Hepatocyte (in vitro differentiated cells): ENCODE measurements at regions not wholly inside any gene's neighbourhood (a gene's known extent, or its start where the extent isn't known, plus 50 kb on each side); places are given as distances from the start of the nearest gene placed in this dataset.

ENCODE experiments used
- DNase-seq: peaks from one replicate; pipeline ENCODE4 v3.0.0-alpha.2; 2016; ENCODE audit warnings: low spot score
- H2AFZ ChIP-seq: fragments of 200-600 bp; sonication (generic); 2 replicates; pipeline ENCODE4 v1.6.0; 2016; ENCODE audit warnings: antibody characterized with exemption, mild to moderate bottlenecking
- H3K27ac ChIP-seq: fragments of 200-600 bp; sonication (generic); 2 replicates; pipeline ENCODE4 v1.5.1; 2016; ENCODE audit warnings: mild to moderate bottlenecking
- H3K27me3 ChIP-seq: fragments of 200-600 bp; sonication (generic); 2 replicates; pipeline ENCODE4 v1.6.1; 2016
- H3K36me3 ChIP-seq: fragments of 200-600 bp; sonication (generic); replicated peaks from 2 replicates; pipeline ENCODE4 v1.5.1; 2016; ENCODE audit warnings: low read depth; ENCODE audit not compliant: insufficient read depth
- H3K4me1 ChIP-seq: fragments of 200-600 bp; sonication (generic); 2 replicates; pipeline ENCODE4 v1.5.1; 2016; ENCODE audit warnings: mild to moderate bottlenecking, moderate library complexity; ENCODE audit not compliant: insufficient read depth
- H3K4me2 ChIP-seq: fragments of 200-600 bp; sonication (generic); 2 replicates; pipeline ENCODE4 v1.6.0; 2016
- H3K4me3 ChIP-seq: fragments of 200-600 bp; sonication (generic); 2 replicates; pipeline ENCODE4 v1.5.1; 2016; ENCODE audit warnings: mild to moderate bottlenecking
- H3K79me2 ChIP-seq: fragments of 200-600 bp; sonication (generic); 2 replicates; pipeline ENCODE4 v1.6.0; 2017; ENCODE audit warnings: mild to moderate bottlenecking
- H3K9me2 ChIP-seq: fragments of 200-600 bp; sonication (generic); replicated peaks from 2 replicates; pipeline ENCODE4 v1.6.0; 2017; ENCODE audit warnings: mild to moderate bottlenecking; ENCODE audit not compliant: insufficient read depth
- H3K9me3 ChIP-seq: fragments of 200-600 bp; sonication (generic); 2 replicates; pipeline ENCODE4 v1.5.1; 2016; ENCODE audit warnings: low read depth, mild to moderate bottlenecking
- H4K20me1 ChIP-seq: fragments of 200-600 bp; sonication (generic); 2 replicates; pipeline ENCODE4 v1.6.0; 2016; ENCODE audit warnings: mild to moderate bottlenecking; ENCODE audit not compliant: insufficient read depth, poor library complexity, severe bottlenecking
- EZH2 ChIP-seq: fragments of 200-600 bp; sonication (generic); IDR thresholded peaks from 2 replicates; pipeline ENCODE4 v1.6.1; 2016; ENCODE audit warnings: antibody characterized with exemption, mild to moderate bottlenecking, borderline replicate concordance
- EZH2phosphoT487 ChIP-seq: fragments of 200-600 bp; sonication (generic); IDR thresholded peaks from one replicate; pipeline ENCODE4 v1.6.1; 2018; ENCODE audit warnings: antibody characterized with exemption, mild to moderate bottlenecking, low read depth, moderate library complexity; ENCODE audit not compliant: unreplicated experiment, severe bottlenecking
- WGBS: methylation state at CpG from one replicate; pipeline ENCODE4 v1.1.6; 2016; ENCODE audit warnings: low lambda C conversion rate; ENCODE audit errors: missing lambda C conversion rate; 5-methylcytosine and 5-hydroxymethylcytosine counted together
- TF ChIP-seq, protein P1 (sequence below): fragments of 200-600 bp; sonication (generic); IDR thresholded peaks from 2 replicates; pipeline ENCODE4 v1.5.1; 2016; ENCODE audit warnings: antibody characterized with exemption, mild to moderate bottlenecking; ENCODE audit not compliant: poor library complexity

DNA sequence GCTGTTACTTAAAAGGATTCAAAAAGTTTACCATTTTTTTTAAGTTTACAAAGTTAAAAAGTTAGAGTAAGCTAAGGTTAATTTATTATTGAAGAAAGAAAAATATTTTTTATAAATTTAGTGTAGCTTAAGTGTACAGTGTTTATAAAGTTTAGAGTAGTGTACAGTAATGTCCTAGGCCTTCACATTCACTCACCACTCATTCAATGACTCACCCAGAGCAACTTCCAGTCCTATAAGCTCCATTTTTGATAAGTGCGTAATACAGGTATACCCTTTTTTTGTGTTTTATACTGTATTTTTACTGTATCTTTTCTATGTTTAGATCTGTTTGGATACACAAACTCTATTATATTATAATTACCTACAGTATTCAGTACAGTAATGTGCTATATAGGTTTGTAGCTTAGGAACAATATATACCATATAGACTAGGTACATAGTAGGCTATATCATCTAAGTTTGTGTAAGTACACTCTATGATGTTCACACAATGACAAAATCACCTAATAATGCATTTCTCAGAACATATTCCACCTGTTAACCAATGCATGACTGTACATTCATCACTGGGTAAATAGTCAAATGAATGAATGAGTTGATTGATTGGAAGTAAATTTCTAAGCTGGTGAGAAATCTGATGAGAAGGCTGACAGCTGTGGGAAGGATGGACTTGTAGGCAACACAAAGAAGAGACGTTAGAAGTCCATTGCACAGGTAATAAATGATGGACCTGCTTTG, 95.2 kb upstream of the CDIN1 start:
- 52% methylated on average over 2 of the region's 2 CpGs for WGBS
- DNase-seq, result no peak

DNA sequence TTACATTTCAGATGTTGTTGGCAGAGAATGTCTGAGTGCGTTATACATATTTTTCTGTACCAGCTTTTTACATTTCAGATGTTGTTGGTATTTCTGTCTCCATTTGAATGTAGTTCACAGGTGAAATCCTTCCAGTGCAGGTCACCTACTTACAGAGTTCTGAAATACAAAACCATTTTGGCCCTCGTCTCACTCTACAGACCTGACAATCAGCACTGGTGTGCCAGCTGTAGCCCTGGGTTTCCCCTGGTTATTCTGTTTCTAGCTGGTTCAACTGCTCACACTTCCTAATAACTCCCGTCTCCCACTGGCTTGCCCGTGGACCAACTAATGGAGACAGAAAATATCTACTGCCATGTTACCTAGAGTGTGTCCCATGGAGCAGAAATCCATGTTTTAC, 87.5 kb upstream of the CDIN1 start:
- no peaks in the 10 kb centered on the region for H3K36me3 ChIP-seq
- TF ChIP-seq EZH2, result no peak
- TF ChIP-seq EZH2phosphoT487, result no peak
- TF ChIP-seq, protein P1, sequence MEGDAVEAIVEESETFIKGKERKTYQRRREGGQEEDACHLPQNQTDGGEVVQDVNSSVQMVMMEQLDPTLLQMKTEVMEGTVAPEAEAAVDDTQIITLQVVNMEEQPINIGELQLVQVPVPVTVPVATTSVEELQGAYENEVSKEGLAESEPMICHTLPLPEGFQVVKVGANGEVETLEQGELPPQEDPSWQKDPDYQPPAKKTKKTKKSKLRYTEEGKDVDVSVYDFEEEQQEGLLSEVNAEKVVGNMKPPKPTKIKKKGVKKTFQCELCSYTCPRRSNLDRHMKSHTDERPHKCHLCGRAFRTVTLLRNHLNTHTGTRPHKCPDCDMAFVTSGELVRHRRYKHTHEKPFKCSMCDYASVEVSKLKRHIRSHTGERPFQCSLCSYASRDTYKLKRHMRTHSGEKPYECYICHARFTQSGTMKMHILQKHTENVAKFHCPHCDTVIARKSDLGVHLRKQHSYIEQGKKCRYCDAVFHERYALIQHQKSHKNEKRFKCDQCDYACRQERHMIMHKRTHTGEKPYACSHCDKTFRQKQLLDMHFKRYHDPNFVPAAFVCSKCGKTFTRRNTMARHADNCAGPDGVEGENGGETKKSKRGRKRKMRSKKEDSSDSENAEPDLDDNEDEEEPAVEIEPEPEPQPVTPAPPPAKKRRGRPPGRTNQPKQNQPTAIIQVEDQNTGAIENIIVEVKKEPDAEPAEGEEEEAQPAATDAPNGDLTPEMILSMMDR, result no peak
- no peaks in the 10 kb centered on the region for H3K79me2 ChIP-seq
- DNase-seq, result no peak
- H2AFZ ChIP-seq, result no peak overlapping the region
- no peaks in the 10 kb centered on the region for H3K27me3 ChIP-seq
- H3K9me3 ChIP-seq, result no peaks in the 10 kb centered on the region
- no peak overlapping the region for H3K4me3 ChIP-seq
- no peaks in the 10 kb centered on the region for H3K9me2 ChIP-seq
- 92% methylated on average over 4 of the region's 4 CpGs for WGBS
- no peak overlapping the region for H3K4me2 ChIP-seq
- H4K20me1 ChIP-seq, result no peaks in the 10 kb centered on the region
- H3K4me1 ChIP-seq, result peaks cover 7% of the 10 kb centered on the region
- no peak overlapping the region for H3K27ac ChIP-seq

More for the DNA sequence above, 95.2 kb upstream of the CDIN1 start:
- H3K36me3 ChIP-seq, result no peaks in the 10 kb centered on the region
- H2AFZ ChIP-seq, result no peak overlapping the region
- no peak overlapping the region for H3K4me3 ChIP-seq
- H3K9me3 ChIP-seq, result no peaks in the 10 kb centered on the region
- no peaks in the 10 kb centered on the region for H3K4me1 ChIP-seq
- TF ChIP-seq EZH2phosphoT487 (no peak), EZH2 (no peak)
- TF ChIP-seq, protein P1, result no peak
- H3K4me2 ChIP-seq, result no peak overlapping the region
- no peaks in the 10 kb centered on the region for H4K20me1 ChIP-seq
- no peaks in the 10 kb centered on the region for H3K79me2 ChIP-seq
- H3K9me2 ChIP-seq, result no peaks in the 10 kb centered on the region
- no peak overlapping the region for H3K27ac ChIP-seq
- no peaks in the 10 kb centered on the region for H3K27me3 ChIP-seq

DNA sequence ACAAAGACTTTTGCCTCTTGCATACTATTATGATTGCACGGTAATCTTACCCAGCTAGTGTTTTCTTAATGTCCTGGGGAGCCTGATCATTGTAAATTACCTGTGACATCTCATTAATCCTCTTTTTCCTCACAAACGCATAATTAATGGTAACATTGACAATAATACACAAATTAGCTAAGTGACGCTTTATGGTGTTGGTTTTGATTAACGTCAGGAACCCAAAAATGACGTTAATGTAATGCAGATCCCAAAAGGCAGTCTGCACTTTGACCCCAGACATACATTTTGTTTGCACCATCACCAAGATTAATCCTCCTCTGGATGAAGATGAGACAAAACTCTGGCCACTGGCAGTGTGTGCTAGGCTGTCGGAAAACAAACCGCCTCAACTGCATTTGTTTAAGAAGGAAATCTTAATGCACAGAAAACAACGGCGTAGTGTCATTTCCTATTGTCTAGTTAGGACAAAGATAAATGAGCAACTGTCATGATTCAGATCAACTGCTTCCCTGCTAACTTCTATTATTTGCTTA, 83.9 kb upstream of the CDIN1 start:
- Histone ChIP-seq H3K79me2 (no peaks in the 10 kb centered on the region), H3K27ac (no peak overlapping the region), H3K36me3 (no peaks in the 10 kb centered on the region), H3K9me2 (no peaks in the 10 kb centered on the region), H4K20me1 (no peaks in the 10 kb centered on the region), H3K27me3 (no peaks in the 10 kb centered on the region), H3K9me3 (no peaks in the 10 kb centered on the region), H3K4me3 (no peak overlapping the region), H2AFZ (no peak overlapping the region), H3K4me2 (no peak overlapping the region), H3K4me1 (peaks cover 13% of the 10 kb centered on the region)
- 64% methylated on average over 9 of the region's 9 CpGs for WGBS
- no peak for DNase-seq
- TF ChIP-seq, protein P1, result no peak
- TF ChIP-seq EZH2 (no peak), EZH2phosphoT487 (no peak)
